K562 (cell line): ENCODE measurements at regions not wholly inside any gene's neighbourhood (a gene's known extent, or its start where the extent isn't known, plus 50 kb on each side); places are given as distances from the start of the nearest gene placed in this dataset.

Experiments used
- ATAC-seq: fragments of 200-7000 bp; cut with Tn5 transposase; 3 replicates; pipeline ENCODE4 v1.9.1; 2020; ENCODE audit warnings: moderate library complexity
- BruUV-seq: library from RNA; stranded (reverse); fragments of 400-500 nt; replicated peaks from 2 replicates; lab custom pipeline; 2021; lab: Mats Ljungman, UMichigan
- CTCF ChIA-PET: fragments of 300-600 bp; formaldehyde crosslinking; extraction: SDS; loops from one replicate; lab custom pipeline; 2021; ENCODE audit warnings: low intra/inter-chr PET ratio; lab: Yijun Ruan, JAX
- POLR2A ChIA-PET: fragments of 300-600, 350-650 bp; sonication (Branson Sonifier 250); formaldehyde crosslinking; extraction: SDS; loops from one replicate; lab custom pipeline; 2021; ENCODE audit warnings: antibody characterized with exemption, inconsistent platforms; lab: Yijun Ruan, JAX
- DNase-seq, 4 experiments: peaks; one replicate each; pipeline versions ENCODE4 v3.0.0 to v3.0.0-alpha.2; 2011 to 2018; ENCODE audit warnings: low spot score in 3 of 4, mixed read lengths in 3 of 4; ENCODE audit errors: extremely low read depth in 1 of 4
- FAIRE-seq: peaks from 2 replicates; lab custom pipeline; 2011; peaks lifted over from hg19 to GRCh38; lab: Jason Lieb, UNC
- H2AFZ ChIP-seq: 2 replicates; pipeline ENCODE4 v1.6.0; 2011; ENCODE audit warnings: low read depth, low read length, control low read depth, inconsistent platforms
- H3K27ac ChIP-seq: fragments of 200-600 bp; 3 replicates; pipeline ENCODE4 v1.8.0; 2011; ENCODE audit warnings: low read depth, mild to moderate bottlenecking, control low read depth, inconsistent platforms, low read length, moderate library complexity, mixed read lengths; ENCODE audit errors: extremely low read depth
- H3K27me3 ChIP-seq, 2 experiments: fragments of 300-600 bp in 1 of 2; 2 replicates in 1 of 2; 3 replicates in 1 of 2; pipeline versions ENCODE4 v1.6.0 to v1.8.0; 2011; ENCODE audit warnings: inconsistent platforms in 2 of 2, low read length in 2 of 2, mild to moderate bottlenecking in 1 of 2, mixed read lengths in 1 of 2, moderate library complexity in 1 of 2; ENCODE audit not compliant: control insufficient read depth in 2 of 2, insufficient read depth in 2 of 2
- H3K36me3 ChIP-seq: fragments of 300-600 bp; 3 replicates; pipeline ENCODE4 v1.8.0; 2011; ENCODE audit warnings: mild to moderate bottlenecking, low read length, inconsistent platforms; ENCODE audit not compliant: control insufficient read depth, insufficient read depth
- H3K4me1 ChIP-seq, 2 experiments: fragments of 200-600 bp in 1 of 2; replicated peaks in 1 of 2; 2 replicates in 1 of 2; 3 replicates in 1 of 2; pipeline versions ENCODE4 v1.5.1 to v1.8.0; 2011; ENCODE audit warnings: inconsistent platforms in 2 of 2, low read length in 2 of 2, mild to moderate bottlenecking in 1 of 2, mixed read lengths in 1 of 2, moderate library complexity in 1 of 2; ENCODE audit not compliant: control insufficient read depth in 2 of 2, insufficient read depth in 2 of 2
- H3K4me2 ChIP-seq: 2 replicates; pipeline ENCODE4 v1.6.1; 2011; ENCODE audit warnings: low read length, control low read depth, inconsistent platforms, mixed read lengths; ENCODE audit not compliant: insufficient read depth
- H3K4me3 ChIP-seq: fragments of 200-600 bp; sonication (generic), shearing (Covaris generic); 2 replicates; pipeline ENCODE4 v1.5.1; 2016; ENCODE audit warnings: control low read depth, inconsistent platforms
- H3K79me2 ChIP-seq: fragments of 200-600 bp; 3 replicates; pipeline ENCODE4 v1.8.0; 2011; ENCODE audit warnings: low read length, inconsistent platforms; ENCODE audit not compliant: control insufficient read depth, insufficient read depth
- H3K9ac ChIP-seq, 2 experiments: 2 replicates each; pipeline versions ENCODE4 v1.6.0 to v1.6.1; 2011; ENCODE audit warnings: low read depth in 2 of 2, low read length in 2 of 2, control low read depth in 1 of 2, inconsistent platforms in 1 of 2, mild to moderate bottlenecking in 1 of 2, mixed read lengths in 1 of 2; ENCODE audit not compliant: insufficient read depth in 1 of 2
- H3K9me1 ChIP-seq: one replicate; pipeline ENCODE4 v1.6.0; 2011; ENCODE audit warnings: inconsistent platforms, mild to moderate bottlenecking, low read length, moderate library complexity; ENCODE audit not compliant: control insufficient read depth, insufficient read depth
- H3K9me3 ChIP-seq: replicated peaks from 2 replicates; pipeline ENCODE4 v1.5.1; 2011; ENCODE audit warnings: low read depth, low read length, inconsistent platforms; ENCODE audit not compliant: control insufficient read depth, insufficient read depth
- H4K20me1 ChIP-seq: replicated peaks from 2 replicates; pipeline ENCODE4 v1.6.1; 2011; ENCODE audit warnings: low read length, inconsistent platforms, mixed read lengths; ENCODE audit not compliant: control insufficient read depth, insufficient read depth
- GMEB1 ChIP-seq: fragments of 250-450 bp; sonication (Bioruptor Pico); IDR thresholded peaks from 2 replicates; pipeline ENCODE4 v1.4.0; 2020; ENCODE audit warnings: mild to moderate bottlenecking
- HEY1 ChIP-seq: fragments of 250-450 bp; sonication (Bioruptor Pico); IDR thresholded peaks from 2 replicates; pipeline ENCODE4 v1.5.0; 2020; ENCODE audit warnings: mild to moderate bottlenecking, moderate library complexity, borderline replicate concordance
- RBM25 ChIP-seq: fragments of 200-400 bp; formaldehyde crosslinking; IDR thresholded peaks from 2 replicates; pipeline ENCODE4 v1.6.1; 2018; ENCODE audit warnings: low read length, low read depth, moderate library complexity; ENCODE audit not compliant: severe bottlenecking
- RUNX1 ChIP-seq: sonication (generic); IDR thresholded peaks from 2 replicates; pipeline ENCODE4 v1.6.1; 2016; ENCODE audit warnings: antibody characterized with exemption, low read depth
- ZFP36 ChIP-seq: fragments of 150-350 bp; IDR thresholded peaks from 2 replicates; pipeline ENCODE4 v1.6.1; 2018; ENCODE audit warnings: low read length, low read depth; ENCODE audit not compliant: partially characterized antibody
- ZNF232 ChIP-seq: sonication (generic); formaldehyde crosslinking; IDR thresholded peaks from 2 replicates; pipeline ENCODE4 v1.8.0; 2022; ENCODE audit warnings: mild to moderate bottlenecking, missing genetic modification reagents
- WGBS: fragments of 100-300 bp; shearing (Covaris generic); methylation state at CpG from one replicate; pipeline ENCODE4 v1.1.6; 2016; ENCODE audit warnings: low coverage, mixed read lengths; ENCODE audit not compliant: insufficient coverage; ENCODE audit errors: missing lambda C conversion rate; 5-methylcytosine and 5-hydroxymethylcytosine counted together
- in situ Hi-C: fragments of 300-500 bp; cut with MboI; formaldehyde crosslinking; loops from 4 replicates; pipeline ENCODE4 v1.15.0; 2018; ENCODE audit warnings: inconsistent platforms, mixed read lengths
- intact Hi-C: fragments of 100-400 bp; cut with micrococcal nuclease; formaldehyde crosslinking; loops from 2 replicates; pipeline ENCODE4 v1.14.2; 2022

DNA sequence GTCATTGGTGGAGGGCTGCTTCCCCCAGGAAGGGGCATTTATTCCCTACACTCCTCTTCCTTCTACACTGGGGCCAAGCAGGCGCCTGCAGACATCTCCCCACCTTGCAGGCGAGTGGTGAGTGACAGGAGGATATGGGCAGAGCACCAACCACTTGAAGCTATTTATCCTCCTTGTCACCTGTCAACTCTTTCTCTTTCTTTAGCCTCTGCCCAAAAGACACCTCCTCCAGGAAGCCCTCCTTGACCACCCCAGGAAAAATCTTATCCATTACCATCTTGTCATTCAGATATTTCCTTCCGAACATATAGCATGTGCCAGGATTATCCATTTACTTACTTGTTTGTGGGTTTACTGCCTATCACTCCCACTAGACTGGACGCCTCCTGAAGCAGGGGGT lies 362.4 kb downstream of the MN1 start:
- CTCF ChIA-PET, result no interaction called here
- Histone ChIP-seq H3K27me3 (peaks cover 0 to 32% of the 10 kb centered on the region in 2 experiments; a peak in 3 of 5 replicates), H3K4me2 (no peak overlapping the region), H3K79me2 (no peaks in the 10 kb centered on the region), H4K20me1 (no peaks in the 10 kb centered on the region), H3K9ac (no peak overlapping the region), H3K9me1 (no peaks in the 10 kb centered on the region), H3K9me3 (no peaks in the 10 kb centered on the region), H3K36me3 (no peaks in the 10 kb centered on the region), H3K4me3 (no peak overlapping the region), H3K27ac (no peak overlapping the region), H2AFZ (no peak overlapping the region), H3K4me1 (no peaks in the 10 kb centered on the region)
- in situ Hi-C loops (no loop called here), intact Hi-C loops (no loop called here)
- no TSS peak for BruUV-seq
- no peak for DNase-seq
- POLR2A ChIA-PET, result no interaction called here
- no peak for ATAC-seq
- WGBS, result 3% methylated on average over 4 of the region's 4 CpGs
- TF ChIP-seq ZFP36, result peak; percentile 96
- no peak for TF ChIP-seq ZNF232 (CRISPR knock-in tag)
- TF ChIP-seq RBM25, result peak; percentile 78
- TF ChIP-seq RUNX1, result no peak
- no peak for TF ChIP-seq HEY1 (CRISPR knock-in tag)
- no peak for FAIRE-seq

DNA sequence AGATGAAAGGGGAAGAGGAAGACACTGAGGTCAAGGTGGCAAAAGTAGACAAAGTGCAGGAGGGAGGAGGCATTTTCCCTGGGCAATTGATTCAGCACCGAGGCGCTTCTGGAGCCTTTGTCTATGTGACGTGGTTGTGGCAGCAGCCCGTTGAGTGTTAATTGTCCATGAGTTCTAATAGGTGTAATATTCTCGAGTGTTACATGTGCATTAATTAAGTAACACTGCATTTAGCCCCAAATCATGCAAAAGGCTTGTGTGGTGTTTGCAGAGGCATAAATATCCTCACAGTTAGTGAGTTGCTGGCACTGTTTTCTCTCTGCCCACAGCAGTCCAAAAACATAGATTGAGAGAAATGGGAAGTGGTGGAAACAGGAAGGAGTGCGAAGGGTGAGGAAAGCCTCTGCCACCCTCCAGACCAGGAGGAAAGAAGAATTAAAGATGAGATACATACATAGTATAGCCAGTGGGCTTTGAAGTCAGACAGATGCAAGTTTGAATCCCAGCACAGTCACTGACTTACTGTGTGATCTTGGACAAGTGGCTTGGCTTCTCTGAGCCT lies 361.2 kb downstream of the MN1 start:
- TF ChIP-seq ZFP36, result peak; percentile 9
- no peak for TF ChIP-seq GMEB1
- peak; percentile 32 for TF ChIP-seq RBM25
- TF ChIP-seq, all 486 proteins: peak for 2
- CTCF ChIA-PET, result no interaction called here
- H3K9me1 ChIP-seq, result no peaks in the 10 kb centered on the region
- no peaks in the 10 kb centered on the region for H3K79me2 ChIP-seq
- H3K9me3 ChIP-seq, result no peaks in the 10 kb centered on the region
- H2AFZ ChIP-seq, result no peak overlapping the region
- DNase-seq, result no peak
- peaks cover 0 to 32% of the 10 kb centered on the region in 2 experiments; a peak in 2 of 5 replicates for H3K27me3 ChIP-seq
- no peak overlapping the region for H3K4me2 ChIP-seq
- H3K36me3 ChIP-seq, result no peaks in the 10 kb centered on the region
- intact Hi-C loops (no loop called here), in situ Hi-C loops (no loop called here)
- FAIRE-seq, result no peak
- no peak overlapping the region for H3K9ac ChIP-seq
- POLR2A ChIA-PET, result interaction anchor here (0.6 kb wide), 1 partner anchor 414 kb away, joined by 3 read pairs; no protein-coding TSS in a partner anchor
- no peaks in the 10 kb centered on the region for H4K20me1 ChIP-seq
- WGBS, result 0% methylated on average over 6 of the region's 6 CpGs
- no peak overlapping the region for H3K4me3 ChIP-seq
- H3K4me1 ChIP-seq, result no peaks in the 10 kb centered on the region
- no TSS peak for BruUV-seq
- no peak for ATAC-seq
- no peak overlapping the region for H3K27ac ChIP-seq
